Right renal cortex interstitium (tissue), 3 donors: ENCODE measurements at regions not wholly inside any gene's neighbourhood (a gene's known extent, or its start where the extent isn't known, plus 50 kb on each side); places are given as distances from the start of the nearest gene placed in this dataset.

Source experiments
- DNase-seq, 3 donors: peaks; one replicate each; pipeline ENCODE4 v3.0.0-alpha.2; 2013; ENCODE audit warnings: low read depth in 3 of 3, low spot score in 2 of 3

GRCh38 chr6:129967427-129967826 lies 51.0 kb upstream of the L3MBTL3 start:
- DNase-seq = no peak

- no peak for DNase-seq
These were observed 52.3 kb upstream of the L3MBTL3 start for GRCh38 chr6:129966125-129966524.

- DNase-seq = no peak
These were observed 53.3 kb upstream of the L3MBTL3 start for GRCh38 chr6:129965096-129965495.

DNA sequence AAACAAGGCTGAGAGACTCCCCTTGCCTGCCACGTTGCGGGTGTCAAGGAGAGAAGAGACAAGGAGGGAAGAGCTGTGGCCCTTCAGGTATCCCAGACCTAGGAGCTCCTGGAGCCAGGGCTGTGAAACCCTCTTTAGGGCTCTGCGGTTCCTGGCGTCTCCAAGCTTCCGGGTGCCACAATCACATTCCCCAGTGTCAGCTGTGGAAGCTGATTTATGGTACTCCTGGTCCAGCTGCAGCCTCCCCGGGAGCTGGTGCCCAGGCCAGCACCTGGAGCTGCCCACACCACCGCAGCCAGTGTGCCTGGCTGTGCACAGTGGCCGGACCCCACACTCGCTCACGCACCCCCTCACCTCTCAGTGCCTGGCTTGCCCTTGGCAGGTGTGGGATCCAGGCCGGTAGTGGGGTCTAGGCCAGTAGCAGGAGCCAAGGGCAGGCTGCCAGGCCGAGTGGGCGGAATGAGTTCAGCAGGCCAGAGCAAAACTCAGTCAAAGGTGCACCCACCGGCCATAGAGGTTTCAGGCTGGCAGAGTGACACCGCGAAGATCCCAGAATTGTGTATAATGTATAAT lies 58.9 kb upstream of the L3MBTL3 start:
- DNase-seq = no peak

GRCh38 chr6:129957941-129958898 lies 60.2 kb upstream of the L3MBTL3 start:
- DNase-seq = no peak

GRCh38 chr6:129955584-129955983 lies 62.8 kb upstream of the L3MBTL3 start:
- DNase-seq = no peak

GRCh38 chr6:129954749-129955431 lies 63.5 kb upstream of the L3MBTL3 start:
- DNase-seq = no peak

GRCh38 chr6:129947797-129948196 lies 70.6 kb upstream of the L3MBTL3 start:
- no peak for DNase-seq

DNA sequence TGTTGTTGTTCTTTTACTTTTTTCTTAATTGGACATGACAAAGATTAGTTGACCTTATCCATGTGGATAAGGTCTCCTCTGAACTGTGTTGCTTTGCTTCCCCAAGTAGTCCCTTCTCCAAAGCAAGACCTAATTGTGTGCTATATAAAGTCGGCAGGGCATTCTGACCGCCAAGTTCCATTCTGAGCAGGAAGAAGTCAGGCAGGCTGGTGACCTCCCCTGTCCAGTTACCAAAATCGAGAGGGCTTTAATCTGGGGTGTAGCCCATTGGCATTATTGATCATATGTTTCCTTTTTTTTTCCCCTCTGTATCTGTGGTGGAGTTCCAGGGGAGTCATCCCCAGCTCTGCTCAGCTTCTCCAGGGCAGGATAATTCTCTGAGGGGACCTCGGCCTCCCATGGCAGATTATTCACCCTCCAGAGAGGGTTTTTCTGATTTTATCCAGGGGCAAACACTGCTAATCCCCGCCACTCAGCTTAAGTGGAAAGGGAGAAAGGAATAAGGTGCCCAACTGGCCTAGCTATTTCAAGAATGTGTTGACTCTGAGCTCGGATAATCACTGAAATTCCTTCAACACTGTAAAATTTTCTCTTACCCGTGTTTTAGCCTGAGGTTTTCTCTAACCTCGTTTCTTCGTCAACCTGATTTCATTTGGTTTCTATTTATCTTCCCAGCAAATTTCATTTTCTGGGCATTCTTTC lies 71.8 kb upstream of the L3MBTL3 start:
- no peak for DNase-seq

GRCh38 chr6:129943637-129944271 lies 74.6 kb upstream of the L3MBTL3 start:
- peak in 1 of 3 donors; percentile 4 for DNase-seq

GRCh38 chr6:129940454-129941195 lies 77.8 kb upstream of the L3MBTL3 start:
- no peak for DNase-seq

DNA sequence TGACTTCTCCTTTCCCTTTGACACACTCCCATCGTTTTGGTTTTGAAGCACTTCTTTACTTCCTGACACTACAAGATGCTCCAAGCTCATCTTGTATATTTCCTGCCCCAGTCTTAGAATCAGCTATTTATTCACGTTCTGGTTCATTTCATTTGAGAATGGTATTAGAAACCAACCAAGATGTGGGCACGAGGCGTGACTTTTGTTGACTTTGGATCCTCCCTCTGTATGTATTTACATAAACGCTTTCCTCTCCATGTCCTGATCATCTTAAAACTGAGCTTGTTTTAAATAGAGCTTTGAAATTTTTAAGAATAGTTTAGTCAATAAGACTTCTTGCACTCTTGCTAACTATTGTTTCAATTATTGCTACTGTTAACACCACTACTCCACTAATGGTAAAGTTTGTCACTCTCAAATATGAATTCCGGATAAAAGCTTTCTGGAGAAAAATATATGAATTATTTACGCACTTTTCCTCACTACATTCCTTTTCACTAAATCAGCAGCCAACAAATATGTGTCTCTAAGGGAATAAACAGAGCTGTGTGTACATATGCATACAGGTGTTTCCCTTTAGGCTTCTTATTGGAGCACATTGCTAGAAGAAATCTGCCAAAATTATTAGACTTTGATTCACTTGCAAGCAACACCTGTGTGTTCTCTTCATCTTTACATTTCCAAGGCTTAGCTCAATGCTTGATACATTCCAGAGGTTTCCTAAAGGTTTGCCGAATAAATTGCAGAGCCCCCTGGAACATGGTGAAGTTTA lies 77.3 kb upstream of the TMEM244 start:
- no peak for DNase-seq

DNA sequence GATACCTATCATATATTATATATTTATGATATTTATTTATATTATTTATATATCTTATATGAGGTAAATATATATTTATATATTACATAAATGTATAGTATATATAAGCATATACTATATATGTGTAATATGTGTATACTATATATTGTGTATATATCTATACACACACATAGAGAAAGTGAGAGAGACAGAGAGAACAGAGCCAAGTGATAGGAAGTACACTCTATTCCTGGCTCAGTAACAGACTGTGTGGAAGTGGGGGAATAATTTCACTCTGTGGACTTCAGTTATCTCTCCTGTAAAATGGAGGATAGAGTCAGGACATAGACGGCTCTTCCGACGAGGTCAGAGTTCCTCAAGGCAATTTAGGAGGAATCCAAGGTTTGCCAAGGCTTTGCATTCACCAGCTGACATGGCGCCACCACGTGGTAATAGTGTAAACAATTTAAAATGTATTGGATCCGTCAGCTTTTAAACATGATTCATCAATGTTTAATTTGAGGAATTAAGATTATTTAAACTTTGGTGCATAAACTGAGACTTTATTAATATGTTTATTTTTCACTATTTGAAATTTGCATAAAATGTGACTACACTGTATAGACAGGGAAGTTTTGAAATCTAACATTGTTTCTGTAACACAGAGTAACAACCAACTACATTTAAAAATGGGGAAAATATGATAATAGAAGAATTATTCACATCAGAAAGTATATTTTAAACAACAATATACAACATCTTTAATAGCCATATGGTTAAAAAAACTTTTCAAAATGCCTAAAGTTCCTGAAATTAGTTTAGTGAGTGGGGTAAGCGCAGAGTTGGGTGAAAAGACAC lies 75.4 kb upstream of the TMEM244 start:
- peak in 1 of 3 donors; percentile 7 for DNase-seq

DNA sequence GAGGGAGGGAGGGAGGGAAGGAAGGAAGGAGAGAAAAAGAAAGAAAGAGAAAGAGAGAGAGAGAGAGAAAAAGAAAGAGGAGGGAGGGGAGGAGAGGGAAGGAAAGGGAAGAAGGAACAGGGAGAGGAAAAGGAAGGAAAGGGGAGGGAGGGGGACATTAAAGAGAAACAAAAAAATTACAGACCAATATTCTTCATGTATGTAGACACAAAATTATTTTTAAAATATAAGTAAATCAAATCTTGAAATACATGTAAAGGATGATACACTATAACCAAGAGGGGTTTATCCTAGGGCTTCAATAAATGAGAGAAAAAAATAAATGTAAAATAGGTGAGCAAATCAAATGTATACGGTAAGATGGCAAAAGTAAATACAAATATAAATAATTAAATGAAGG lies 71.2 kb upstream of the TMEM244 start:
- no peak for DNase-seq

DNA sequence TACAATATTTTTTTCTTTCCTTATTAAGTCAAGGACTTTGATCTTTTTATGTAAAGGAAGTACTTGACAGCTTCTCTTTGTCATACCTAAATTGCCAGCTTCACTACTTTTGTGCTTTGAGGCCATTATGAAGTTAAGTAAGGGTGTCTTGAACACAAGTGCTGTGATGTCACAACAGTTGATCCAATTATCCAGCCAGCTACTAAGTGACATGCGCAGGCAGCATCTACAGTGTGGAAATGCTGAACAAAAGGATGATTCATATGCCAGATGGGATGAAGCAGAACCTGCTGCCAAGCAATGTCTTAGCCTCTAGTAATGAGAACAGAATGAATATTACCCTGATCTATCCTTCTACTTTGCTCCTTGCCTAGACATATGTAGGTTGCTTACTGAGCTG lies 68.3 kb upstream of the TMEM244 start:
- no peak for DNase-seq

DNA sequence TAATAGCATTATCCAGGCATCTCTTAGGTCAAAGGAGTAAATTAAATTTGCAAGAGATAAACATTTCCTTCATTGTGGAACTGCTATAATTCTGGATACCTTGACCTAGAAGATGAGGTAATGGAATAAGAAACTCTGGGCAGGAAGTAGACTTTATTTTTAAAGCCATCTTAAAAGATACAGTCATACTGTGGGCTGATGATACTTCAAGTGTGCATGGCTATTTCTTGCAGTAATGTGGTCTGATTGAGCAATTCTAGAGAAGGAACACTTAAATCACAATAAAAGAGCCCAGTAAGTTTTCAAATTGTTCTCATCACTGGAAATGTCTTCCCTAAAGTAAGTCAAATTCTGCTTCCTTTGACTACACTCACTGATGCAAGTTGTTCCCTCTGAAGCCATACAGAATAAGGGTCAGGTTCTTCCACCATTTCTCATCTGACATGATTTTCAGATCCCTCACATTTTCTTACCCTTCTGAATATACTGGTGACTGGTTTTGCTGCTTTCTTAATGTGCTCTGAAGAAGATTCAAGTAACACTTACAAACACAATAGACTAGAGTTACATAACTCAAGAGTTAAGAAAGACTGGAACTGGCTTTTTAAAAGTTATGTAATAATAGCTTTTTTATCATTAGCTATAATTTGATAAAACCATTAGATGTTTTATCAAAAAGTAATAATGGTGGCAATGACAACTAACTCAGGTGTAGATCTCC lies 62.6 kb upstream of the TMEM244 start:
- no peak for DNase-seq

GRCh38 chr6:129921169-129921817 lies 60.2 kb upstream of the TMEM244 start:
- DNase-seq = no peak
